HEK293T (cell line): ENCODE measurements at regions not wholly inside any gene's neighbourhood (a gene's known extent, or its start where the extent isn't known, plus 50 kb on each side); places are given as distances from the start of the nearest gene placed in this dataset.

Source experiments
- ARNT ChIP-seq: fragments of 450-650 bp; IDR thresholded peaks from 2 replicates; pipeline ENCODE4 v1.6.1; 2017; ENCODE audit warnings: mild to moderate bottlenecking
- BHLHE40 ChIP-seq: fragments of 450-650 bp; IDR thresholded peaks from 2 replicates; pipeline ENCODE4 v1.6.1; 2016; ENCODE audit warnings: mild to moderate bottlenecking, moderate library complexity, borderline replicate concordance
- FOXA1 ChIP-seq: fragments of 450-650 bp; IDR thresholded peaks from 2 replicates; pipeline ENCODE4 v1.6.1; 2016; ENCODE audit warnings: mild to moderate bottlenecking
- FOXK2 ChIP-seq: fragments of 450-650 bp; IDR thresholded peaks from 2 replicates; pipeline ENCODE4 v1.6.1; 2016; ENCODE audit warnings: mild to moderate bottlenecking
- FOXM1 ChIP-seq: fragments of 450-650 bp; IDR thresholded peaks from 2 replicates; pipeline ENCODE4 v1.6.1; 2017; ENCODE audit warnings: mild to moderate bottlenecking, borderline replicate concordance
- LEF1 ChIP-seq: fragments of 450-650 bp; IDR thresholded peaks from 2 replicates; pipeline ENCODE4 v1.6.1; 2017; ENCODE audit warnings: mild to moderate bottlenecking, borderline replicate concordance
- PKNOX1 ChIP-seq: fragments of 450-650 bp; IDR thresholded peaks from 2 replicates; pipeline ENCODE4 v1.6.1; 2016
- SUZ12 ChIP-seq: fragments of 450-650 bp; IDR thresholded peaks from 2 replicates; pipeline ENCODE4 v1.6.1; 2016; ENCODE audit warnings: mild to moderate bottlenecking
- TARDBP ChIP-seq: fragments of 450-650 bp; IDR thresholded peaks from 2 replicates; pipeline ENCODE4 v1.6.1; 2016

GRCh38 chrX:102784550-102784949 lies 64.0 kb downstream of the GPRASP3 start:
- TF ChIP-seq FOXK2 (no peak), ARNT (no peak), PKNOX1 (no peak), FOXA1 (no peak), FOXM1 (no peak), BHLHE40 (no peak), LEF1 (no peak), SUZ12 (no peak), TARDBP (no peak)
